ENCODE measurements at regions not wholly inside any gene's neighbourhood (a gene's known extent, or its start where the extent isn't known, plus 50 kb on each side); places are given as distances from the start of the nearest gene placed in this dataset.

GRCh38 chr6:137688230-137688971 lies 178.7 kb upstream of the TNFAIP3 start:
- TF ChIP-seq EZH2phosphoT487 (IDR thresholded peaks at IDR 0.05; ENCODE audit: insufficient read depth, low read depth) (no peak), EZH2 (IDR thresholded peaks at IDR 0.05; ENCODE audit: insufficient read depth, poor library complexity, severe bottlenecking) (no peak)

All from GM23248 (cell line).